ENCODE measurements at regions not wholly inside any gene's neighbourhood (a gene's known extent, or its start where the extent isn't known, plus 50 kb on each side); places are given as distances from the start of the nearest gene placed in this dataset.

- H3K27ac ChIP-seq: no peak overlapping the region
- no peak overlapping the region for H3K4me3 ChIP-seq
- H3K36me3 ChIP-seq: no peaks in the 10 kb centered on the region
- peaks cover 4 to 15% of the 10 kb centered on the region in 2 donors for H3K4me1 ChIP-seq
- peak in 1 of 2 donors; percentile 6 for DNase-seq
- no peaks in the 10 kb centered on the region for H3K9me3 ChIP-seq
- no peaks in the 10 kb centered on the region for H3K27me3 ChIP-seq
- in situ Hi-C loops (cut with MboI; ENCODE audit: low sequenced_read_pairs in 4 of 4) (no loop called here), intact Hi-C loops (cut with DNase I; ENCODE audit: low total_unique reads) (no loop called here)
- TF ChIP-seq CTCF (IDR thresholded peaks at IDR 0.05 in 4 of 5, conservative IDR thresholded peaks at IDR 0.05 in 1 of 5): no peak
- TF ChIP-seq POLR2A (IDR thresholded peaks at IDR 0.05): no peak
- no peak for ATAC-seq
Measured at GRCh38 chr2:43057742-43058725, 168.4 kb downstream of the ZFP36L2 start.

- DNase-seq (no peak), ATAC-seq (peak in 1 of 2 donors; percentile 49)
- H3K9me3 ChIP-seq: no peaks in the 10 kb centered on the region
- intact Hi-C loops (cut with DNase I; ENCODE audit: low total_unique reads) (no loop called here), in situ Hi-C loops (cut with MboI; ENCODE audit: low sequenced_read_pairs in 4 of 4) (no loop called here)
- H3K27me3 ChIP-seq: no peaks in the 10 kb centered on the region
- TF ChIP-seq CTCF (IDR thresholded peaks at IDR 0.05 in 4 of 5, conservative IDR thresholded peaks at IDR 0.05 in 1 of 5): no peak
- no peak for TF ChIP-seq POLR2A (IDR thresholded peaks at IDR 0.05)
- H3K27ac ChIP-seq: no peak overlapping the region
- peaks cover 4 to 15% of the 10 kb centered on the region in 2 donors for H3K4me1 ChIP-seq
- H3K4me3 ChIP-seq: no peak overlapping the region
- no peaks in the 10 kb centered on the region for H3K36me3 ChIP-seq
Measured at GRCh38 chr2:43057026-43057741, 169.2 kb downstream of the ZFP36L2 start.

- peak in 1 of 2 donors; percentile 5 for DNase-seq
- H3K27ac ChIP-seq: no peak overlapping the region
- H3K4me1 ChIP-seq: peaks cover 6 to 15% of the 10 kb centered on the region in 2 donors
- no peaks in the 10 kb centered on the region for H3K27me3 ChIP-seq
- TF ChIP-seq POLR2A (IDR thresholded peaks at IDR 0.05) (no peak), CTCF (IDR thresholded peaks at IDR 0.05 in 4 of 5, conservative IDR thresholded peaks at IDR 0.05 in 1 of 5) (no peak)
- no peak for ATAC-seq
- H3K36me3 ChIP-seq: no peaks in the 10 kb centered on the region
- in situ Hi-C loops (cut with MboI; ENCODE audit: low sequenced_read_pairs in 4 of 4) (no loop called here), intact Hi-C loops (cut with DNase I; ENCODE audit: low total_unique reads) (no loop called here)
- H3K4me3 ChIP-seq: no peak overlapping the region
- no peaks in the 10 kb centered on the region for H3K9me3 ChIP-seq
Measured at GRCh38 chr2:43055985-43056384, 170.4 kb downstream of the ZFP36L2 start.

- TF ChIP-seq POLR2A (IDR thresholded peaks at IDR 0.05) (no peak), CTCF (IDR thresholded peaks at IDR 0.05 in 4 of 5, conservative IDR thresholded peaks at IDR 0.05 in 1 of 5) (no peak)
- no peak for ATAC-seq
- Histone ChIP-seq H3K4me1 (peaks cover 10 to 17% of the 10 kb centered on the region in 2 donors), H3K27ac (no peak overlapping the region), H3K27me3 (no peaks in the 10 kb centered on the region), H3K9me3 (no peaks in the 10 kb centered on the region), H3K36me3 (no peaks in the 10 kb centered on the region), H3K4me3 (no peak overlapping the region)
- DNase-seq: no peak
- in situ Hi-C loops (cut with MboI; ENCODE audit: low sequenced_read_pairs in 4 of 4): no loop called here
- intact Hi-C loops (cut with DNase I; ENCODE audit: low total_unique reads): no loop called here
Measured at GRCh38 chr2:43055086-43055912, 171.1 kb downstream of the ZFP36L2 start.

Data from gastrocnemius medialis (tissue), 4 donors.